Heart left ventricle (tissue), 13 donors: ENCODE measurements at regions not wholly inside any gene's neighbourhood (a gene's known extent, or its start where the extent isn't known, plus 50 kb on each side); places are given as distances from the start of the nearest gene placed in this dataset.

Source experiments
- CTCF ChIP-seq, 12 donors: fragments of 200-600 bp; sonication (generic) in 4 of 12; IDR thresholded peaks; one replicate each; pipeline versions ENCODE4 v1.5.0 to v1.8.0; 2018 to 2022; ENCODE audit warnings: antibody characterized with exemption in 12 of 12, mild to moderate bottlenecking in 5 of 12
- POLR2A ChIP-seq, 2 donors: fragments of 450-650 bp; IDR thresholded peaks; one replicate each; pipeline ENCODE4 v1.6.1; 2017; ENCODE audit warnings: antibody characterized with exemption in 2 of 2, mild to moderate bottlenecking in 2 of 2, moderate library complexity in 2 of 2
- donor health status: ischemic (EF 13 %, LVEDD 7.1; RV severe dilation, severe dysfunction).
- donor health status: DM: no; HTN: yes; CAD: no.
- donor health status: DM: no; HTN: no; CAD: no.
- donor health status: ischemic (EF 25% LVEDD 6.9; RV normal size, moderate dysfunction).
- donor health status: ischemic (EF 25% LVEDD 5.7; RV mildly dilated, moderate dysfunction).
- donor health status: ischemic (EF 35%, LVEDD 5.7; RV mildly dilated, moderate dysfunction).
- donor health status: nonischemic (EF 11% LVEDD 7.7; RV severe dilation, severe dysfunction).
- donor health status: DM: yes; HTN: yes; CAD: no.
- donor health status: PGD.
- donor health status: ischemic (EF 29% LVEDD 5.4; RV normal size, mild dysfunction).
- donor health status: nonischemic (EF 23%, LVEDD 6.1; RV moderate dilation, normal function).

DNA sequence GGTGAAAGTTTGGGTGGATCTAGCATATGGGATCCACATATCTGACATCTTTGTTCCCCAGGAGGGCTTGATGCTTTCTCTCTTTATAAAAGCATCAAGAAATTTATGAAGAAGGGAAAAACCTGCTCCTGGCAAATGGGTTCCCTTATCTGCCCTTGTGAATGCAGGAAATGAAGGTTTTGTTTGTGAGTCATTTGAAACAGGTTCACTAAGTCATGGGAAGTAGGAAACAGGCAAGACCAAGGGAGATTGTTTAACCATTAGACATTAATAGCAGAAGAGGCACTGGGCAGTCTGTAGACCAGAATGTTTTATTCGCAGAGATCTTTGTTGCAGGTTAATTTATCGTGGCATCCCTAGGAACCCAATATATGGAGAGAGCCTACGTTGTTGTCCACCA lies 713.1 kb downstream of the CDY2B start:
- TF ChIP-seq CTCF (IDR thresholded peaks at IDR 0.05) (no peak), POLR2A (IDR thresholded peaks at IDR 0.05) (no peak)
